Suprapubic skin (tissue), 4 donors: ENCODE measurements at regions not wholly inside any gene's neighbourhood (a gene's known extent, or its start where the extent isn't known, plus 50 kb on each side); places are given as distances from the start of the nearest gene placed in this dataset.
"Not testable (repeated sequence)": the region's sequence is repeated elsewhere in the genome, so short reads cannot be mapped to it uniquely, and the experiment has no call there.

Experiments
- CTCF ChIP-seq, 2 donors: fragments of 200-600 bp in 1 of 2; fragments of 450-650 bp in 1 of 2; sonication (generic) in 1 of 2; IDR thresholded peaks; one replicate each; pipeline ENCODE4 v1.5.1; 2016 to 2019; ENCODE audit warnings: antibody characterized with exemption in 2 of 2, mild to moderate bottlenecking in 1 of 2, moderate library complexity in 1 of 2
- POLR2A ChIP-seq, 2 donors: fragments of 450-650 bp; IDR thresholded peaks; one replicate each; pipeline ENCODE4 v1.6.1; 2017; ENCODE audit warnings: antibody characterized with exemption in 2 of 2, mild to moderate bottlenecking in 2 of 2, moderate library complexity in 2 of 2
- POLR2AphosphoS5 ChIP-seq, 3 donors: sonication (generic); formaldehyde crosslinking; IDR thresholded peaks; one replicate each; pipeline ENCODE4 v1.6.1; 2017; ENCODE audit warnings: antibody characterized with exemption in 3 of 3

GRCh38 chr16:51977506-51977905, 569.4 kb downstream of the TOX3 start:
- TF ChIP-seq POLR2A, CTCF, POLR2AphosphoS5 (IDR thresholded peaks at IDR 0.05): not testable (repeated sequence)
